ENCODE measurements at regions not wholly inside any gene's neighbourhood (a gene's known extent, or its start where the extent isn't known, plus 50 kb on each side); places are given as distances from the start of the nearest gene placed in this dataset.

DNA sequence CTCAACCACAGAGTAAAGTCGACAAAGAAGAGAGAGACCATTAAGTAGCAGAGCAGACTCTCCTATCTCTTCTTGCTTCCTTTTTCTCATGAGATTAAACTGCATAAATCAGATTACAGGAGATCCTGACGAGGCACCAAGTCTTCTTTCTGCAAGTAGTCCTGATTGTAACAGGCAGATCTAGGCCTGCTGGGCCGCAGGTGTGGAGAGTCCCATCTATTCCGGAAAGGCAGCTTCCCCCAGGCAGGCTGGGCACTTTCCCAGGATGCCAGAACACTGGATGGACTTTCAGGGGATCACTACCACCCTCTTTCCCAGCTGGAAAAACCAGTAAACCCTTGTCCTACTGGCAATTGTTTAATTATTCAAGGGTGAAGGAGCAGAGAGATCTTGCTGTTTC is 173.0 kb upstream of the CADM1 start:
- Mint-ChIP-seq H3K4me3 (no peak overlapping the region), H3K27me3 (no peaks in the 10 kb centered on the region), H3K4me1 (no peaks in the 10 kb centered on the region), H3K27ac (no peak overlapping the region), H3K9me3 (peaks cover 1 to 4% of the 10 kb centered on the region in 2 donors)
- no peak for DNase-seq
- ATAC-seq: no peak

DNA sequence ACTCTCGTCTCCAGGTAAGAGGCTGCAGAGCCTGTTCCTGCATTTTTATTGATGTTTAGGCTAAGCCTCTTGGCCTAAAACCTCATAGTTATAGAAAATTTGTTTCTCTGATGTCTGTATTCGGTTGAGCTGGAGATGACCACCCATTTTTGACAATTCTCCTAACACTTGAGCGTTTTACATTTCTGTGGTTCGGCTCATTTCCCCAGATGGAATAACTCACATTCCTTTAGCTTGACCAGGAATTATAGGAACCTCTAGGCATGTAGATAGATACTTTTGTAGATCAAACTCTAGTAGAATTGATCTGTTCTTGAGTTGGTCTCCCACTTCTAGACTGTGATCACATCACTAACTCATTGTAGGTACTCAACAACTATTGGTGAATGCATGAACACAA is 172.6 kb upstream of the CADM1 start:
- no peaks in the 10 kb centered on the region for H3K27me3 Mint-ChIP-seq
- peaks cover 0 to 4% of the 10 kb centered on the region in 2 donors for H3K9me3 Mint-ChIP-seq

DNA sequence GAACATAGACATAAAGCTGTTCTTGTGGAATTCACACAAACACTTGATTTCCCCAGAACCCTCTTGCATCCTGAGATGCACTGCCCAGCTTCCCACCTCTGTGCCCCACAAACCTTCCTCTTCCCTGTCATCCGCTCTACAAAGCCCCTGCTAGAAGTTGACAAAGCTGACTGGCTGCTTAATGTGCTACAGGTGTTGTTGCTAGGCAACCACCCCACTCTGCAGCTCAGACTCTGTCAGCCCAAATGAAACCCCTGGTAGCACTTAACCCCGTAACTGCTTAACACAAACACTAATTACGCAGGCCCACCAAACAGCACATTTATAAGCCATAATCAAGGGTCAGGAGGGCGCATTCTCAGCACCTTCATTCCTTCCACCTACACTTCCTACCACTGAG is 172.0 kb upstream of the CADM1 start:
- Mint-ChIP-seq H3K9me3 (peaks cover 0 to 4% of the 10 kb centered on the region in 2 donors), H3K27ac (no peak overlapping the region), H3K4me3 (no peak overlapping the region), H3K4me1 (no peaks in the 10 kb centered on the region), H3K27me3 (no peaks in the 10 kb centered on the region)
- ATAC-seq (no peak), DNase-seq (no peak)

More for the DNA sequence above, 172.6 kb upstream of the CADM1 start:
- no peak for ATAC-seq
- no peaks in the 10 kb centered on the region for H3K4me1 Mint-ChIP-seq
- DNase-seq: no peak
- no peak overlapping the region for H3K27ac Mint-ChIP-seq
- no peak overlapping the region for H3K4me3 Mint-ChIP-seq

DNA sequence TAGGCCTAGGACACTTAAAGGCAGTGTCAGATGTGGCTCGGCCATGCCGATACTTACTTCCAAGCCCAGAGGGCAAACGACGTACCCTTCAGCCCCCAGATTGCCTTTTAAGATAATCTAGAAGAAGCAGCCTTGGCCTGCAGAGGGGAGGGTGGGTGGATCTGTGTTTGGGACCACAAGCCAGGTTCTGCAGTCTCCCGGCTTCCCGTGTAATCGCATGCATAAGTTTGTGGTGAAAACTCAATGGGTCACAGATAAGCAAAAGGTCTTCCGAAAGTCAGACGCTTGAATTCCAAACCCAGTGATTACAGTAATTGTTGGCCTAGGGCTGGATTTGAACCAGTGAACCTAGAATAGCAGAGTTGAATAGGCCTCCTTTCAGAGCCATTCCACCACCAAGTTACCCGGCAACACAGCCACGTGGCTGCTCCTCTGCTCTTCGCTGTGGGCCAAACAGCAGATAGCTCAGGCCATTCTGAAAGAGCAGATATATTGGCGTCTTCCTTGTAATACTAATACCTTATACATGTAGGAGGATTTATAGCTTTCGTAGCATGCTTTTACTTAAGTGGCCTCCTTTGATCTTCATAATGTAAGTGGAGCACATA is 170.8 kb upstream of the CADM1 start:
- ATAC-seq: no peak
- Mint-ChIP-seq H3K4me1 (no peaks in the 10 kb centered on the region), H3K27me3 (no peaks in the 10 kb centered on the region), H3K4me3 (no peak overlapping the region), H3K9me3 (peaks cover 0 to 4% of the 10 kb centered on the region in 2 donors), H3K27ac (no peak overlapping the region)
- DNase-seq: no peak

DNA sequence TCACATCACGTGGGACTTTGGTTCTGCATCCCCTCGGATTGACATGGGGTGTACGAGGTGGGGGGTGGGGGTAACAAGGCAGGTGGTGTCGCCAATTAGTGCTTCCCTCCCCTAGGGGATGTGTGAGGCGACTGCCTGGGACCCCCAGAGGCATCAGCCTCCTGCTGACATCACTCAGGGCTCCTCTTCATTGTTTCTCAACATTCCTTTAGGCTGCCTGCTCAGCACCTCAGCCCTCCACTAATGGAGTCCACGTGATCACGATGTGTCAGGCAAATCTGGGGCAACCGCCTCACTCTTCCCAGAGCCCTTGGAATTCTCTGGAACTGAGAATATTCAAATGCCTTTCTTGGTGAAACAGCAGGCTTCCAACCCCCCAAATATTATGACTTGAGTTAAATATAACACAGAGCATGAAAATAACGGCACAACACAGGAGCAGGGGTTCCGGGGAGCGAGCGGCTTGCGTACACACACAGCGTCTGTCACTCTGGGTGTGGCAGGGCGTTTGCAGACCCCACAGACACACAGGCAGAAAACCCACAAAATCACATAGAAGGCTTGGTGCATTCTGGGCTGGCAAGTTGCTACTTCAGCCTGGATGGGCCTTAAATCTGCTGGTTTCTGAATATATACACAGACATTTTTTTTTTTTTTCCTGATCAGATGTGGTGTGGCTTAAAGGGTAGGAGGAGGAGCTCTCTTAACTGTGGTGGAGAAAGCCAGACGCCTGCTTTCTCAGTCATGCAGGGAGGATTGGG is 170.1 kb upstream of the CADM1 start:
- no peaks in the 10 kb centered on the region for H3K4me1 Mint-ChIP-seq
- H3K4me3 Mint-ChIP-seq: no peak overlapping the region
- no peak for ATAC-seq
- H3K27me3 Mint-ChIP-seq: no peaks in the 10 kb centered on the region
- DNase-seq: no peak
- no peak overlapping the region for H3K27ac Mint-ChIP-seq
- H3K9me3 Mint-ChIP-seq: peaks cover 0 to 4% of the 10 kb centered on the region in 2 donors

DNA sequence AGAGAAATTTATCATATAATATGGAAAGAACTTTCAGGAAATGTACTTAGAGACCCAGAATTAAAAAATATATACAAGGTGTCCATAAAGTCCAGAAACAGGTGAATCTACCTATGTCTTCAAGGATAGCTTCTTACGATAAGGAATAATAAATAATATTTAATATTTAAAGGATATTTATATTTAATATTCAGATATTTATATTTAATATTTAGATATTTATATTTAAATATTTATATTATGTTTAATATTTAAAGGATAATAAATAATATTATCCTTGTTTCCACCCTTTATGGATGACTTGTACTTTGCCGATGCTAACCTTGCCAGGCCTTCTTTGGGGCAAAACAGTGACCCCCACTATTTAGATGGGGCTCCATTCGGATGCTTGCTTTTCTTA is 169.5 kb upstream of the CADM1 start:
- Mint-ChIP-seq H3K27me3 (no peaks in the 10 kb centered on the region), H3K4me3 (no peak overlapping the region), H3K27ac (no peak overlapping the region), H3K4me1 (no peaks in the 10 kb centered on the region), H3K9me3 (peaks cover 0 to 4% of the 10 kb centered on the region in 2 donors)
- ATAC-seq (no peak), DNase-seq (no peak)

DNA sequence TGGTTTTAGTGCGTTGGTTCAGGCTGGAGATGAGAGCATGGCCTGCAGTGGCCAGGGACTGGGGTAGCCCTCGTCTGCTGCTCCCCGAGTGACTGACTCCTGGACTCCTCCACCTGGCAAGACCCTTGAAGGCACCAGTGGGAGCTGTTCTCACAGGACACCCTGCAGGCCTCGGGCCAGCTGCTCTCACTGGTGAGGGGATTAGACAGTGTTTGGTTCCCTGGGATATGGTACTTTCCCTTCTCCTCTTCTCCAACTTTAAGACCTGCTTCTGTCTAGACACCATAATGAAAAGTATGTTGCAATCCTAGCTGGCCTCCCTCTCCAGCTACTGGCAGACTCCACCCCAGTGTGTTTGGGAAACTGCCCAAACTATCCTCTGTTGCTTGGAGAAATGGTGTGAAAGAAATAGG is 168.8 kb upstream of the CADM1 start:
- no peaks in the 10 kb centered on the region for H3K4me1 Mint-ChIP-seq
- H3K27ac Mint-ChIP-seq: no peak overlapping the region
- H3K9me3 Mint-ChIP-seq: peaks cover 0 to 4% of the 10 kb centered on the region in 2 donors
- no peaks in the 10 kb centered on the region for H3K27me3 Mint-ChIP-seq
- ATAC-seq: no peak
- DNase-seq: no peak
- no peak overlapping the region for H3K4me3 Mint-ChIP-seq

DNA sequence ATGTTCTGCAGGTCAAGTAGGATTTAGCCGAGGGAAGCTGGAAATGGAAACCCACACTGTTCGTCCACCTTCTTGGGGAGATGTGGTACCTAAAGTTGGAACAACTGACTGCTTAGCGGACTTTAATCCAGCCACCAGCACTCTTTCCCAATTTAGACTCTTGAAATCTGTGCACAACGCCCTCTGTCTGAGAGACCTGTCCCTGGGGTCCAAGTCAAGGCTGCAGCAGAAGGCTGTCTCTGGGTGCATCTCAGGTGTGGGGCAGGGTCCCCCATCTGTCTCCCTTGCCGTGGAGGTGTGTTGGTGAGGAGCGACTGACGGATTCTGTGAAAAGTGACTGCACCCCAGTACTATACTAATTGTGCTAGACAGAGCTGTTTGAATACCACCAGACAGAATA is 168.2 kb upstream of the CADM1 start:
- Mint-ChIP-seq H3K9me3 (peaks cover 0 to 4% of the 10 kb centered on the region in 2 donors), H3K4me1 (no peaks in the 10 kb centered on the region), H3K27me3 (no peaks in the 10 kb centered on the region), H3K4me3 (no peak overlapping the region), H3K27ac (no peak overlapping the region)
- DNase-seq (no peak), ATAC-seq (no peak)

DNA sequence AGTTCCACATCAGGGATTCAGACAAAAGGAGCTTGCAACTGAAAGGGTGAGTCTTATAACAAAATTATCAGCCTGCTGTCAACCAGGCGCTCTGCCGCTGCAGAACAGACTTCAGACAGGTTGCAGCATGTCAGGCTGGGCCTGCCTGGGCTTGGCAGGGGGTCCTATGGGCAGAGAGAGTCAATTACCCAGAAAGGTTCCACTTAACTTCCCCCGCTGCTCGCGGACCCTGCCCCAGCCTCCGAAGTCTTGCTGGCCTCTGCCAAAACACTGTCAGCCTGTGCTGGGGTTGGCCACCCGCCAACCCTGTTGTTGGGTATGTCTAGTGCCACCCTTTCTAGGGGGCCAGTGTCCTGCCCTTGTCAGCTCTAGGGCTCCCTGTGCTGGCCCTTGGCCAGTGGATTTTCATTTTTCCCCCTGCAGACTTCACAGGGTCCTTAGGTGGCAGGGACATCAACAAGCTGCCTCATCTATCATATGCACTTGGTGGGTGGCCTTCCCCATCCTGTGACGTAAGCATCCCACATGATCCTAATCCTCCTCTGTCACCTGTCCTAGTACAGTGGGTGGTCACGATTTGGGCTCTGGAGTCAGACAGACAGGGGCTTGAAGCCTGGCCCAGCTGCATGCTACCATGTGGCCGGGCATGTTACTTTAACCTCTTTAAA is 166.5 kb upstream of the CADM1 start:
- DNase-seq (no peak), ATAC-seq (no peak)
- H3K27me3 Mint-ChIP-seq: no peaks in the 10 kb centered on the region
- H3K4me1 Mint-ChIP-seq: no peaks in the 10 kb centered on the region
- no peaks in the 10 kb centered on the region for H3K9me3 Mint-ChIP-seq
- no peak overlapping the region for H3K27ac Mint-ChIP-seq
- no peak overlapping the region for H3K4me3 Mint-ChIP-seq

DNA sequence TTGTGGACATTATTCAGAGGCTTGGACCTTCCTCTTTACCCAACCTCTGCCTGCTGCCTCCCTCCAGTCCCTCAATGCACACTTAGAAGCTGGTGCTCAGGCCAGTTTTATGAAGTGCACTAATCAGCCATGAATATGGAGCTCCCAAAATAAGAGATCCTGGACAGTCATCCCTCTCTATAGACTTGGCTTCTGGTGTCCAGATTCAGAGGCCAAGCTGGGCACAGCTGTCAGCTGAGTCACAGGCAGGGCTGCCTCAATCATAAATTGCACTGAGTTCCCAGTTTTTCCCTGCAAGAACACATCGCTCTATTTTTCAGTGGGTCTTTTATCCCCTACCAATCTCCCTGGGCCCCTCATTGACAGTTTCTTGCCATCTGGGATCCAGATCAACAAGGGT is 161.7 kb upstream of the CADM1 start:
- no peaks in the 10 kb centered on the region for H3K4me1 Mint-ChIP-seq
- no peak for ATAC-seq
- no peak overlapping the region for H3K27ac Mint-ChIP-seq
- DNase-seq: no peak
- peaks cover 2% of the 10 kb centered on the region for H3K27me3 Mint-ChIP-seq
- no peak overlapping the region for H3K4me3 Mint-ChIP-seq
- peaks cover 5 to 7% of the 10 kb centered on the region in 2 donors for H3K9me3 Mint-ChIP-seq

DNA sequence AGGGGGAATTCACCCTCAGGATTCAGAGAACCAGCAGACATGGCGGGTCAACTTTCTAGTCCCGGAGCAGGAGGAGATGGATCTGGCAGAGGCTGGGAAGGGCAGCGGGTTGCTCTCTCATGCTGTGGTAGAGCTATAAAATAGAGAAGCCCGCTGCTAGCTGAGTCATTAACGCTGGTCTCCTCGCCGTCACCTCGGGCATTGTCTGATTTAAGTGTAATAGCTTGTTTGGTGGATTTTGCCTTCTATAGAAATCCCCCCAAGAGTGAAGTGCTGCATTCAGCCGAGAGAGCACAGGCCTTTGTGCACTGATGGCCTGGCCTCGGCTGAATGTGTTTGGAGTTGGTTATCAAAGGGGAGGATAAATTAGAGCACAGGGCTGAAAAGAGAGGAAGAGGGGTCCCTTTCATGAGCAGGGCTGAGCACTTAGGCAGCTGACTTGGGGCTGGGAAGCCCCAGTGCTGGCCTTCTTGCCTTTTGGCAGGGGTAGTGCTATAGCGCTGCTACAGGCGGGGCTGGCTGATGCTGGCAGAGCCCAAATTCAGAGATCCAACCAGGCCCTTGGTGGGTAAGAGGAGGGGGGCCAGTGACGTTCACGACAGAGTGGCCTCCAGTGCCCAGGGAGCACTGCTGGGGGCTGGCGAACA is 161.1 kb upstream of the CADM1 start:
- peaks cover 9% of the 10 kb centered on the region for H3K27me3 Mint-ChIP-seq
- H3K4me3 Mint-ChIP-seq: no peak overlapping the region
- no peak overlapping the region for H3K27ac Mint-ChIP-seq
- H3K4me1 Mint-ChIP-seq: no peaks in the 10 kb centered on the region
- ATAC-seq (no peak), DNase-seq (no peak)
- peaks cover 5 to 7% of the 10 kb centered on the region in 2 donors for H3K9me3 Mint-ChIP-seq

DNA sequence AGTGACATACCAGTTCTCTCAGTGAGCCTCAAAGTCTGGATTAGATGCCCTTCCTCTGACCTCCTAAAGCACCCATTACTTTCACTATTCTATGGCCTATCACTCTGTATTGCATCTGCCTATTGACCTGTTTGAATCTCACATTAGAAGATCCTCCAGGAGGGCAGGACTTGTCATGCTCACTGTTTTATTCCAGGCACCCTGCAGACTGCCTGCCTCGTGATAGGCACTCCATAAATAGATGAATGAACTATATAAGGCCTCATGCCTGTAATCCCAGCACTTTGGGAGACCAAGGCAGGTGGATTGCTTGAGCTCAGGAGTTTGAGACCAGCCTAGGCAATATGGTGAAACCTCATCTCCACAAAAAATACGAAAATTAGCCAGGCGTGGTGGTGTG is 160.1 kb upstream of the CADM1 start:
- Mint-ChIP-seq H3K4me1 (no peaks in the 10 kb centered on the region), H3K4me3 (no peak overlapping the region), H3K27ac (peak overlapping the region in 1 of 2 donors; percentile 5), H3K27me3 (peaks cover 19% of the 10 kb centered on the region), H3K9me3 (peaks cover 5 to 7% of the 10 kb centered on the region in 2 donors)
- ATAC-seq (no peak), DNase-seq (no peak)

DNA sequence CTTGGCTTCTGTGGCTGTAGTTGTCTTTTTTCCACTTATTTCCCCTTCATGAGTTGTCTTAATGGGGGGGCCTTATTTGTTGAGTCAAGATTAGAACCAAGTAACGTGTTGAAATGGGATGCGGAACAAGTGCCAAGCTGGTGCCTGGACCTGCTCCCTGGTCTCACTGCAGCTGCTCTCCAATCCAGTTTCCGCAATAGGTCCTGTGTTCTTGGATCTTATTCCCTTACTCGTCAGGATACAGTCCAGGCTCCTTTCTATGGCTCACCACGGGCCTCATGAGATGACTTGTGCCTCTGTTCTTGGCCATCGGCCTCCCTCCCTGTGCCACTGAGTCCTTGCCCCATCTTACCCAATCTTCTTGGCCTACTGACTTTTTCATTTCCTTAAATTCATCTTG is 159.6 kb upstream of the CADM1 start:
- peak overlapping the region in 1 of 2 donors; percentile 5 for H3K27ac Mint-ChIP-seq
- H3K9me3 Mint-ChIP-seq: peaks cover 5 to 7% of the 10 kb centered on the region in 2 donors
- no peak overlapping the region for H3K4me3 Mint-ChIP-seq
- no peak for DNase-seq
- ATAC-seq: no peak
- no peaks in the 10 kb centered on the region for H3K4me1 Mint-ChIP-seq
- peaks cover 24% of the 10 kb centered on the region for H3K27me3 Mint-ChIP-seq

DNA sequence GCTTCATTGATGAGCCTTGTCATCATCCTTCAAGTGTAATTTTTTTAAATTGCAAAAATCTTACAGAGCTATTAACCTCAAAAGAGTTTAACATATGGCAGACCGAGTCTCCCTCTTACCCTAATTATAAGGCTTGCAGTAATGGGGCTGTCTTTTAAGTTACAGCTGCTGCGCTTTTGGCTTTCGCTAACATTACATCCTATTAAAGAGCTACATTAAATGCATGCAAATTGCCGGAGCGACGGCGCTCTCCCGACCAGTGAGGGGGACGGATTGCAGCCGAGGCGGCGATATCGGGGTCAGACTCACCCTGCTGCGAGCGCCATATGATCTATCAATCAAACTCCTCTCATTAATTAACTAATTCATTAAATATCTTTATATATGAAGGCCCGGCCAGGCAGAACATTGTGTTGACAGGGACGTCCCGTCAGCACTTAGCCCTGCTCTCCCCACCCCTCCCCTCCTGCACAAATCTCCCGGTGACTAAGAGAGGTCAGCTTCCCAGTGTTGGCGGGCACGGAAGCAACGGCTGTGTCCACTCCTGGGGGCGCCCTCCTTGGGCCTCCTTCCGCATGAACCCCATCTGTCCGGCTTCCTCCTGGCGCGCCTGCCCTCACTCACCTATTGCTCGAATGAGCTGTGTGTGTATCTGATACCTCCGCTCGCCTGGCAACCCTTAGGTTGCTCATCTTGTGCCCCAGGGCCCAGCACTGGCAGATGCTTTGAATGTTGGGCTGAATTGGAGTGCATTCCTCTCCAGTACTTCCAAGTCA is 156.0 kb upstream of the CADM1 start:
- no peak overlapping the region for H3K27ac Mint-ChIP-seq
- H3K4me3 Mint-ChIP-seq: no peak overlapping the region
- H3K4me1 Mint-ChIP-seq: no peaks in the 10 kb centered on the region
- peaks cover 5 to 7% of the 10 kb centered on the region in 2 donors for H3K9me3 Mint-ChIP-seq
- H3K27me3 Mint-ChIP-seq: peaks cover 44% of the 10 kb centered on the region
- ATAC-seq (no peak), DNase-seq (no peak)
